ENCODE measurements at regions not wholly inside any gene's neighbourhood (a gene's known extent, or its start where the extent isn't known, plus 50 kb on each side); places are given as distances from the start of the nearest gene placed in this dataset.

DNA sequence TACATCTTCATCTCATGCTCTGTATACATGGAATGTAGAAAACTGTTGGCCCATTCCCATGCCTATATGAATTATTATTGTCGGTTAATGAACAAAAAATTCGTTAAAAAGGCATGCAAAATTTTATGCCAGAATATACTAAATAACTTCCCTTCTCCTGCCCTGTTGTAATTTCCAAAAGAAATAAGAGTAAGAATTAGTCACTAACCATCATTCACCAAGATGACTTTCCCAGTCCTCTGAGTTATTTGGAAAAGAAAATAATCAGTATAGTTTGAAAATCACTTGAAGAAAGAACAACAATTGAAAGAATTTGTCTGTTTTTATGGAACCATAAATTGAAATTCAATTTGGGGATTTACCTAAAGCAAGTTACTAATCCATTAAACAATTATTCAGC is 1149.1 kb upstream of the RAG2 start:
- no peak overlapping the region for H3K4me3 ChIP-seq (ENCODE audit: low read length in 2 of 2)
- no peak for DNase-seq
- no peaks in the 10 kb centered on the region for H3K27me3 ChIP-seq (ENCODE audit: insufficient read depth, low read length)
- no peak overlapping the region for H3K27ac Mint-ChIP-seq
- H3K27ac ChIP-seq (ENCODE audit: low read depth, low read length) = no peak overlapping the region
- no peaks in the 10 kb centered on the region for H3K27me3 Mint-ChIP-seq
- no peaks in the 10 kb centered on the region for H3K4me1 Mint-ChIP-seq
- no peaks in the 10 kb centered on the region for H3K36me3 Mint-ChIP-seq
- no peaks in the 10 kb centered on the region for H3K36me3 ChIP-seq (ENCODE audit: insufficient read depth, low read length)
- peaks cover 0 to 16% (median 8%) of the 10 kb centered on the region in 8 donors for H3K9me3 Mint-ChIP-seq
- no peak overlapping the region for H3K4me3 Mint-ChIP-seq
- CTCF ChIA-PET (ENCODE audit: partially characterized antibody) = no interaction called here
- intact Hi-C loops (cut with micrococcal nuclease) = no loop called here
- POLR2A ChIA-PET (ENCODE audit: partially characterized antibody) = no interaction called here
- H3K4me1 ChIP-seq (ENCODE audit: insufficient read depth, low read length) = no peaks in the 10 kb centered on the region
- no peaks in the 10 kb centered on the region for H3K9me3 ChIP-seq (ENCODE audit: control insufficient read depth in 1 of 2, low read length in 2 of 2)

- no peak overlapping the region for H3K4me3 ChIP-seq (ENCODE audit: low read length in 2 of 2)
- Mint-ChIP-seq H3K4me3 (no peak overlapping the region), H3K27ac (no peak overlapping the region), H3K4me1 (no peaks in the 10 kb centered on the region), H3K36me3 (no peaks in the 10 kb centered on the region), H3K27me3 (no peaks in the 10 kb centered on the region), H3K9me3 (peaks cover 0 to 20% (median 9%) of the 10 kb centered on the region in 8 donors)
- H3K4me1 ChIP-seq (ENCODE audit: insufficient read depth, low read length) = no peaks in the 10 kb centered on the region
- peaks cover 0 to 3% of the 10 kb centered on the region in 2 donors for H3K9me3 ChIP-seq (ENCODE audit: control insufficient read depth in 1 of 2, low read length in 2 of 2)
- H3K36me3 ChIP-seq (ENCODE audit: insufficient read depth, low read length) = no peaks in the 10 kb centered on the region
- DNase-seq = no peak
- intact Hi-C loops (cut with micrococcal nuclease) = no loop called here
- H3K27ac ChIP-seq (ENCODE audit: low read depth, low read length) = no peak overlapping the region
- CTCF ChIA-PET (ENCODE audit: partially characterized antibody) = no interaction called here
- no peaks in the 10 kb centered on the region for H3K27me3 ChIP-seq (ENCODE audit: insufficient read depth, low read length)
- POLR2A ChIA-PET (ENCODE audit: partially characterized antibody) = no interaction called here
Observed at GRCh38 chr11:37727371-37727770, 1129.3 kb upstream of the RAG2 start.

DNA sequence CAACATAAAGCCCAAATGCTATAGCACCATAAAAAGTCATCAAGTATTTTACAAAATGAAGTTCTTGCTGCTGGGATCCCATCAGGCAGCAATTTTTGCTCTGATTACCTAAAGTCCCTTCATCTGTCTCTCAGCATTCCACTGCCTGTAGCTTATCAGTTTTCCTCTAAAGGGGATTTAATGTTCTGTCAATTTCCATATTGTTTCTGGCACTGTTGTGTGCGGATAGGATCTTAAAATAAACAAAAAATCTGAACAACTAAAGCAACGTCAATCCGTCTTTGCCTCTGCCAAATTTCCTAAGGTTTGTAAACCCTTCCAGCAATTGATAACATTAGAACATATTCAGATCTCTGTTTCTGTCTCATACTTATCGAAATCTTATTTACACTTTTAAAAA is 1126.3 kb upstream of the RAG2 start:
- Histone ChIP-seq H3K36me3 (ENCODE audit: insufficient read depth, low read length) (no peaks in the 10 kb centered on the region), H3K27ac (ENCODE audit: low read depth, low read length) (no peak overlapping the region), H3K27me3 (ENCODE audit: insufficient read depth, low read length) (no peaks in the 10 kb centered on the region), H3K9me3 (ENCODE audit: control insufficient read depth in 1 of 2, low read length in 2 of 2) (no peaks in the 10 kb centered on the region), H3K4me1 (ENCODE audit: insufficient read depth, low read length) (no peaks in the 10 kb centered on the region), H3K4me3 (ENCODE audit: low read length in 2 of 2) (no peak overlapping the region)
- Mint-ChIP-seq H3K27me3 (no peaks in the 10 kb centered on the region), H3K27ac (no peak overlapping the region), H3K36me3 (no peaks in the 10 kb centered on the region), H3K4me3 (no peak overlapping the region), H3K4me1 (no peaks in the 10 kb centered on the region), H3K9me3 (peaks cover 0 to 17% (median 11%) of the 10 kb centered on the region in 8 donors)
- POLR2A ChIA-PET (ENCODE audit: partially characterized antibody) = no interaction called here
- DNase-seq = no peak
- intact Hi-C loops (cut with micrococcal nuclease) = no loop called here
- CTCF ChIA-PET (ENCODE audit: partially characterized antibody) = no interaction called here

DNA sequence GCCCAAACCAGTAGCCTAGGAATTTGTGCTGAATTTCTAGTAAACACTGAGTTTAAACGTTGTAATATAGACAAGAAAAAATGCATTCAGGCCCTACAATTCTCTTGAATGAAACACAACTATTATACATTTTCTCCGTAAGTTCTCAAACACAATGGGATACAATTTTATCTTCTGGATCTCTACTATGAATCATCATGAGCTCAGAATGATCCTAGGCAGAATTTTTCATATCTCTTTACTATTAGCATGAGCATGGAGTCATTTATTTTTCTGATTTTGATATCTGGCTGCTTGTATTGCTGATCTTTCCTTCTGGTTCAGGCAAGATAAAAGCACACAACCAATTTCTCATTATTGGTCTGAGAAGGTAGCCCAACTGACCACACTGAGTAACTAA is 1123.4 kb upstream of the RAG2 start:
- no peaks in the 10 kb centered on the region for H3K4me1 Mint-ChIP-seq
- H3K27me3 ChIP-seq (ENCODE audit: insufficient read depth, low read length) = no peaks in the 10 kb centered on the region
- intact Hi-C loops (cut with micrococcal nuclease) = no loop called here
- no peak for DNase-seq
- no peak overlapping the region for H3K4me3 Mint-ChIP-seq
- ChIA-PET CTCF (ENCODE audit: partially characterized antibody) (no interaction called here), POLR2A (ENCODE audit: partially characterized antibody) (no interaction called here)
- no peaks in the 10 kb centered on the region for H3K27me3 Mint-ChIP-seq
- H3K27ac Mint-ChIP-seq = no peak overlapping the region
- no peaks in the 10 kb centered on the region for H3K4me1 ChIP-seq (ENCODE audit: insufficient read depth, low read length)
- H3K9me3 Mint-ChIP-seq = peaks cover 0 to 16% (median 8%) of the 10 kb centered on the region in 8 donors
- peaks cover 0 to 3% of the 10 kb centered on the region in 2 donors for H3K9me3 ChIP-seq (ENCODE audit: control insufficient read depth in 1 of 2, low read length in 2 of 2)
- no peak overlapping the region for H3K27ac ChIP-seq (ENCODE audit: low read depth, low read length)
- no peaks in the 10 kb centered on the region for H3K36me3 Mint-ChIP-seq
- no peaks in the 10 kb centered on the region for H3K36me3 ChIP-seq (ENCODE audit: insufficient read depth, low read length)
- no peak overlapping the region for H3K4me3 ChIP-seq (ENCODE audit: low read length in 2 of 2)

DNA sequence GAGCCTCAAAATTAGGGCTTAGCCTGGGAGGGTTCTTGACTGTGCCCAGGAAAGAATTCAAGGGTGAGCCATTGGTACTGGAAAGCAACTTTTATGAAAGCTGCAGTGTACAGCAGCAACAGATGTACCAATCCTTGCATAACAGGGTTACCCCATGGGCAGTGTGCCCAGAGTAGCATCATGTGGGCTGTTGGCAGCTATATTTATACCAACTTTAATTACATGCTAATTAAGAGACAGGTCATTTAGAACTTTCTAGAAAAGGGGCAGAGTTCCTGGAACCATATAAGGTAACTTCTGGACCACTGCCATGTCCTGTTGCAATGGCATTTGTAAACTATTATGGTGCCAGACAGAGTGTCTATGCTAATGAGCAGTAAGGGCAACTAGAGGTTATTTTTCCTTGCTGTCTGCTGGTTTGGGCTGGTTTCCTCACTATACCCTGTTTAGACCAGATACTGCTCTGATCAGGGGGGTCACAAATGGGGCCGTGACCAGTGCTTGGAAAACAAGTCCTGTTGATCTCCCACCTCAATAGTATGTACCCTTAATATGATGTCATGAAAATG is 1120.5 kb upstream of the RAG2 start:
- Histone ChIP-seq H3K36me3 (ENCODE audit: insufficient read depth, low read length) (no peaks in the 10 kb centered on the region), H3K27ac (ENCODE audit: low read depth, low read length) (no peak overlapping the region), H3K4me3 (ENCODE audit: low read length in 2 of 2) (no peak overlapping the region), H3K9me3 (ENCODE audit: control insufficient read depth in 1 of 2, low read length in 2 of 2) (peaks cover 0 to 3% of the 10 kb centered on the region in 2 donors), H3K27me3 (ENCODE audit: insufficient read depth, low read length) (no peaks in the 10 kb centered on the region), H3K4me1 (ENCODE audit: insufficient read depth, low read length) (no peaks in the 10 kb centered on the region)
- POLR2A ChIA-PET (ENCODE audit: partially characterized antibody) = no interaction called here
- Mint-ChIP-seq H3K4me3 (no peak overlapping the region), H3K36me3 (no peaks in the 10 kb centered on the region), H3K4me1 (no peaks in the 10 kb centered on the region), H3K27ac (no peak overlapping the region), H3K9me3 (peaks cover 0 to 10% (median 5%) of the 10 kb centered on the region in 8 donors), H3K27me3 (no peaks in the 10 kb centered on the region)
- CTCF ChIA-PET (ENCODE audit: partially characterized antibody) = no interaction called here
- DNase-seq = no peak
- intact Hi-C loops (cut with micrococcal nuclease) = no loop called here

- Mint-ChIP-seq H3K36me3 (no peaks in the 10 kb centered on the region), H3K9me3 (peaks cover 0 to 25% (median 6%) of the 10 kb centered on the region in 8 donors), H3K27ac (no peak overlapping the region), H3K4me3 (no peak overlapping the region), H3K4me1 (no peaks in the 10 kb centered on the region), H3K27me3 (no peaks in the 10 kb centered on the region)
- intact Hi-C loops (cut with micrococcal nuclease) = no loop called here
- no peaks in the 10 kb centered on the region for H3K27me3 ChIP-seq (ENCODE audit: insufficient read depth, low read length)
- no peak overlapping the region for H3K27ac ChIP-seq (ENCODE audit: low read depth, low read length)
- no peak overlapping the region for H3K4me3 ChIP-seq (ENCODE audit: low read length in 2 of 2)
- H3K36me3 ChIP-seq (ENCODE audit: insufficient read depth, low read length) = no peaks in the 10 kb centered on the region
- CTCF ChIA-PET (ENCODE audit: partially characterized antibody) = no interaction called here
- DNase-seq = no peak
- POLR2A ChIA-PET (ENCODE audit: partially characterized antibody) = no interaction called here
- H3K9me3 ChIP-seq (ENCODE audit: control insufficient read depth in 1 of 2, low read length in 2 of 2) = peaks cover 0 to 6% of the 10 kb centered on the region in 2 donors
- H3K4me1 ChIP-seq (ENCODE audit: insufficient read depth, low read length) = no peaks in the 10 kb centered on the region
Observed at GRCh38 chr11:37712251-37712650, 1114.2 kb upstream of the RAG2 start.

DNA sequence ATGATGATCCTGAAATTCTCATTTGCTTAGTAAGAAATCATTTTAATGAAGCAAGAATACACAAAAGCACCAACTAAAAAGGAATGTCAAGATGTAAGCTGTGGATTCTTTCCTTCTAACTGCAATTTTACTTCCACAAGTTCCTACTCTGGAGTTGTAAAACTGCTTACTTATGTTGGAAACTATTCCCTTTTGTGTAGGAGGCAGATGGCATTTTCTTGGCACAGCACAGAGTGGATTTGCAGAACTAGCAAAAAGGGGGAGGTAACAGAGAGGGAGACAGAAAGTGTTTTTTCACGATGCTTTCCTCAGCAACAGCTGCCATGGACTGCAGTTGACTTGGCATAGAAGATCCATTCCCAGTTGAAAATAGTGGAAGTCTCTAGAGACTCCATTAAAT is 1112.0 kb upstream of the RAG2 start:
- peaks cover 0 to 3% of the 10 kb centered on the region in 2 donors for H3K9me3 ChIP-seq (ENCODE audit: control insufficient read depth in 1 of 2, low read length in 2 of 2)
- Mint-ChIP-seq H3K9me3 (peaks cover 2 to 20% (median 6%) of the 10 kb centered on the region in 8 donors), H3K4me1 (no peaks in the 10 kb centered on the region), H3K36me3 (no peaks in the 10 kb centered on the region), H3K27me3 (no peaks in the 10 kb centered on the region), H3K27ac (no peak overlapping the region), H3K4me3 (no peak overlapping the region)
- no peaks in the 10 kb centered on the region for H3K4me1 ChIP-seq (ENCODE audit: insufficient read depth, low read length)
- no peaks in the 10 kb centered on the region for H3K27me3 ChIP-seq (ENCODE audit: insufficient read depth, low read length)
- POLR2A ChIA-PET (ENCODE audit: partially characterized antibody) = no interaction called here
- CTCF ChIA-PET (ENCODE audit: partially characterized antibody) = no interaction called here
- no peak for DNase-seq
- no peaks in the 10 kb centered on the region for H3K36me3 ChIP-seq (ENCODE audit: insufficient read depth, low read length)
- intact Hi-C loops (cut with micrococcal nuclease) = no loop called here
- H3K27ac ChIP-seq (ENCODE audit: low read depth, low read length) = no peak overlapping the region
- no peak overlapping the region for H3K4me3 ChIP-seq (ENCODE audit: low read length in 2 of 2)

GRCh38 chr11:37704791-37705190 is 1106.8 kb upstream of the RAG2 start:
- H3K4me1 ChIP-seq (ENCODE audit: insufficient read depth, low read length) = no peaks in the 10 kb centered on the region

More at GRCh38 chr11:37704791-37705190, 1106.8 kb upstream of the RAG2 start:
- Mint-ChIP-seq H3K27me3 (no peaks in the 10 kb centered on the region), H3K27ac (no peak overlapping the region), H3K4me1 (no peaks in the 10 kb centered on the region), H3K4me3 (no peak overlapping the region), H3K9me3 (peaks cover 4 to 25% (median 11%) of the 10 kb centered on the region in 8 donors), H3K36me3 (no peaks in the 10 kb centered on the region)
- POLR2A ChIA-PET (ENCODE audit: partially characterized antibody) = no interaction called here
- DNase-seq = no peak
- Histone ChIP-seq H3K4me3 (ENCODE audit: low read length in 2 of 2) (no peak overlapping the region), H3K9me3 (ENCODE audit: control insufficient read depth in 1 of 2, low read length in 2 of 2) (no peaks in the 10 kb centered on the region), H3K27me3 (ENCODE audit: insufficient read depth, low read length) (no peaks in the 10 kb centered on the region), H3K27ac (ENCODE audit: low read depth, low read length) (no peak overlapping the region), H3K36me3 (ENCODE audit: insufficient read depth, low read length) (no peaks in the 10 kb centered on the region)
- CTCF ChIA-PET (ENCODE audit: partially characterized antibody) = no interaction called here
- intact Hi-C loops (cut with micrococcal nuclease) = no loop called here

Measured in CD4-positive, alpha-beta memory T cell (primary cell).